Ascending aorta (tissue), 2 donors: ENCODE measurements at regions not wholly inside any gene's neighbourhood (a gene's known extent, or its start where the extent isn't known, plus 50 kb on each side); places are given as distances from the start of the nearest gene placed in this dataset.

Experiments
- DNase-seq, 2 donors: peaks; one replicate each; pipeline ENCODE4 v3.0.0-alpha.2; 2019; ENCODE audit warnings: low spot score in 2 of 2
- H3K27ac ChIP-seq, 2 donors: fragments of 200-600 bp; sonication (generic); one replicate each; pipeline ENCODE4 v1.5.1; 2016 to 2017; ENCODE audit warnings: mild to moderate bottlenecking in 1 of 2
- H3K27me3 ChIP-seq: fragments of 200-600 bp; sonication (generic); one replicate; pipeline ENCODE4 v1.5.1; 2017
- H3K36me3 ChIP-seq, 2 donors: fragments of 200-600 bp; sonication (generic); one replicate each; pipeline ENCODE4 v1.5.1; 2016
- H3K4me1 ChIP-seq, 2 donors: fragments of 200-600 bp; sonication (generic); one replicate each; pipeline ENCODE4 v1.5.1; 2016 to 2017; ENCODE audit warnings: mild to moderate bottlenecking in 1 of 2
- H3K4me3 ChIP-seq, 2 donors: fragments of 200-600 bp; sonication (generic); one replicate each; pipeline ENCODE4 v1.5.1; 2016 to 2017; ENCODE audit warnings: mild to moderate bottlenecking in 1 of 2
- H3K9me3 ChIP-seq, 2 donors: fragments of 200-600 bp; sonication (generic); one replicate each; pipeline ENCODE4 v1.5.1; 2016
- intact Hi-C: fragments of 100-400 bp; cut with DNase I; formaldehyde crosslinking; loops from one replicate; pipeline ENCODE4 v1.15.1; 2023
- TF ChIP-seq, protein P1 (sequence below), 3 experiments: fragments of 200-600 bp in 2 of 3; fragments of 450-650 bp in 1 of 3; sonication (generic) in 2 of 3; IDR thresholded peaks; one replicate each; pipeline ENCODE4 v1.5.1; 2016 to 2019; ENCODE audit warnings: antibody characterized with exemption in 3 of 3, mild to moderate bottlenecking in 1 of 3, moderate library complexity in 1 of 3

DNA sequence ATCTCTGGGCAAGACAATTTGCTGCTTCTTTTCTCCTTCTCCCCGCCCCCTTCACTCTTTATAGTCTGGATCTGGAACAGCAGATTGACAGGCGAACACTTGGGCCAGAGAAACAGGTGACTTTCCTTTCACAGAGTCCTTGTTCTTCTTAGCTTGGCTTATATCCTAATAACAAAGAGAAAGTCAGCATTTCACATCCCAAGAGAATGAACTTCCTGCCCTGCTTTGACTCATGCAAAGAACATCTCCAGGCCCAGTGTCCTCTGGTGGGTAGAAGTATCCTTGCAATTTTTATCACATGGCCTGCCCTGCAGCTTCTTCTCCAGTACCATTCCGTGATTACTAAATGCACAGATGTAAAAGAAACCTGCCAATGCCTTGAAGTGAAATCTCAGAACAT lies 764.4 kb downstream of the ADGRL2 start:
- Histone ChIP-seq H3K9me3 (no peaks in the 10 kb centered on the region), H3K27ac (peak overlapping the region in 1 of 2 donors; percentile 33), H3K4me3 (no peak overlapping the region), H3K27me3 (no peaks in the 10 kb centered on the region), H3K36me3 (no peaks in the 10 kb centered on the region), H3K4me1 (peaks cover 0 to 20% of the 10 kb centered on the region in 2 donors)
- DNase-seq = no peak
- TF ChIP-seq, protein P1, sequence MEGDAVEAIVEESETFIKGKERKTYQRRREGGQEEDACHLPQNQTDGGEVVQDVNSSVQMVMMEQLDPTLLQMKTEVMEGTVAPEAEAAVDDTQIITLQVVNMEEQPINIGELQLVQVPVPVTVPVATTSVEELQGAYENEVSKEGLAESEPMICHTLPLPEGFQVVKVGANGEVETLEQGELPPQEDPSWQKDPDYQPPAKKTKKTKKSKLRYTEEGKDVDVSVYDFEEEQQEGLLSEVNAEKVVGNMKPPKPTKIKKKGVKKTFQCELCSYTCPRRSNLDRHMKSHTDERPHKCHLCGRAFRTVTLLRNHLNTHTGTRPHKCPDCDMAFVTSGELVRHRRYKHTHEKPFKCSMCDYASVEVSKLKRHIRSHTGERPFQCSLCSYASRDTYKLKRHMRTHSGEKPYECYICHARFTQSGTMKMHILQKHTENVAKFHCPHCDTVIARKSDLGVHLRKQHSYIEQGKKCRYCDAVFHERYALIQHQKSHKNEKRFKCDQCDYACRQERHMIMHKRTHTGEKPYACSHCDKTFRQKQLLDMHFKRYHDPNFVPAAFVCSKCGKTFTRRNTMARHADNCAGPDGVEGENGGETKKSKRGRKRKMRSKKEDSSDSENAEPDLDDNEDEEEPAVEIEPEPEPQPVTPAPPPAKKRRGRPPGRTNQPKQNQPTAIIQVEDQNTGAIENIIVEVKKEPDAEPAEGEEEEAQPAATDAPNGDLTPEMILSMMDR (IDR thresholded peaks at IDR 0.05) = no peak
- intact Hi-C loops = loop anchor here (10.0 kb wide), 1 partner anchor 760 kb away; the partner anchor contains the start of gene ADGRL2

DNA sequence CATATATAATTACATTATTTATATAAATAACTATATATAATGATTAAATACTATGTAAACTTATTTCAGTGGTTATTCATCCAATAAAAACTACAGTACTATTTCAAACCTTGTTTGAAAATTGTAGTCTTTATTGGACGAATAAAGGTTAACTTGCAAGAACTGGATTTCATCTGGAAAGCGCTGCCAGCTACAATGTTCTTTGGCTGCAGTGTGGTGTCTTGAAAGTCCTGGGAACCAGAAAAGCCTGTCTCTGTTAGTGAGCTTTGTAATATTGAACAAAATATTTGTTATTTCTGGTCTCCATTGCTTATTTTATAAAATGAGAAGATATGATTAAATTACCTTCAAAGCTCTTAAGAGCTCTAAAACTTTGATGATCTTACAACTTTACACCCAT lies 763.6 kb downstream of the ADGRL2 start:
- Histone ChIP-seq H3K27me3 (no peaks in the 10 kb centered on the region), H3K4me1 (peaks cover 0 to 20% of the 10 kb centered on the region in 2 donors), H3K4me3 (no peak overlapping the region), H3K27ac (no peak overlapping the region), H3K36me3 (no peaks in the 10 kb centered on the region), H3K9me3 (no peaks in the 10 kb centered on the region)
- no peak for DNase-seq
- TF ChIP-seq, protein P1 (IDR thresholded peaks at IDR 0.05) = no peak
- intact Hi-C loops = loop anchor here (10.0 kb wide), 1 partner anchor 760 kb away; the partner anchor contains the start of gene ADGRL2

DNA sequence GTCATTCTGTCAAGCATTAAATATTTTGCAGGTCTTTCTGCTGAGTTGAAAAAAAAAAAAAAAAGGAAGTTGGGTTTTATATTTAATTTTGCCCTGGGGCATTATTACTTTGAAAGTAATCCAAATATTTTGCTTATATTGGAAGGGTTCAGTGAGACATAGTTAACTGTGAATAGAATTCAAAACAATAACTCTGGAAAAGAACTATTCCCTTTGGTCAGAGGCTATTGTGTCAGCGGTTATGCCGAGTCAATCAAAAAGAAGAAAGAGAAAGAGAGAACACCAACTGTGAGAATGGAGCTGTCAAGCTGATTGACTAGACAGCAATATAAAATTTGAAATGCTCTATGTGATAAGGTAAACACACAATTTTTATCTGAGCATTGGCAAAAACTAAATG lies 761.7 kb downstream of the ADGRL2 start:
- H3K27me3 ChIP-seq = no peaks in the 10 kb centered on the region
- H3K27ac ChIP-seq = no peak overlapping the region
- no peaks in the 10 kb centered on the region for H3K9me3 ChIP-seq
- TF ChIP-seq, protein P1 (IDR thresholded peaks at IDR 0.05) = no peak
- H3K4me1 ChIP-seq = peaks cover 0 to 20% of the 10 kb centered on the region in 2 donors
- no peak overlapping the region for H3K4me3 ChIP-seq
- no peaks in the 10 kb centered on the region for H3K36me3 ChIP-seq
- intact Hi-C loops = loop anchor here (10.0 kb wide), 1 partner anchor 758 kb away; the partner anchor contains the start of gene ADGRL2
- no peak for DNase-seq

DNA sequence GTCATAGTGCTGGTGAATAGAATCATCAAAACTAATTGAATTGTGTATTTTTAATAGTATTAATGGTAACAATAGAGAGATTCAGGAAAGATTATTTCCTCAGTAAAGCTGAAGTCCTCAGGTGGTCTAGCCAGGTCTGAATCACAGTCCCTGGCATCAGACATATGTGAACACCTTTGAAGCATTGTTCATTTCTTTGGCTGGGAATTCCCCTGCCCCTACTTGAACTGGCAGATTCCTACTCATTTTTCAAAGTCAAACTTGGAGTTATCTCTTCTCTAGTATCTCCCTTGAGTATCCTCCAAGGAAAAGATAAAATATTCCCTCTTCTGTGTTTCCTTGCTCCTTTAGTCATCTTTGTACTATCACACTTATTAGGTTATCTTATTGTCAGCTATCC lies 759.8 kb downstream of the ADGRL2 start:
- Histone ChIP-seq H3K4me1 (peaks cover 0 to 20% of the 10 kb centered on the region in 2 donors), H3K36me3 (no peaks in the 10 kb centered on the region), H3K27ac (no peak overlapping the region), H3K4me3 (no peak overlapping the region), H3K27me3 (no peaks in the 10 kb centered on the region), H3K9me3 (no peaks in the 10 kb centered on the region)
- TF ChIP-seq, protein P1 (IDR thresholded peaks at IDR 0.05) = no peak
- intact Hi-C loops = loop anchor here (10.0 kb wide), 1 partner anchor 756 kb away; the partner anchor contains the start of gene ADGRL2
- no peak for DNase-seq

DNA sequence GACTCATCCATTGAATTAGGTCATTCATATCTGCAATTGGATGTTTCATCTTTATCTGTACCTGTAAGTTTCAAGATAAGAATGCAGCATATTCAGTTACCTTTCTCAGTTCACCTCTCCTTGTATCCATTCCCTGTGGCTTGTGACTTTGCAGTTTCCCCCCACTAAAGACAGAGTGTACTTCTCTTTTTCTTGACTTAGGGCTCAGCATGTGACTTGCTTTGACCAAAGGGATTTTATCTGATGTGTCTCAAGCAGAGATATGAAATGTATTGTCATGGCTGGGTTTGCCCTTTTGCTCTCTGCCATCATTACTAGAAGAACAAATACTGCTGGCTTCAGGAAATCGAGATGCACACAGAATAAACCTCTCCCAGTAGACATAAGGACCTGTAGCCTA lies 754.8 kb downstream of the ADGRL2 start:
- TF ChIP-seq, protein P1 (IDR thresholded peaks at IDR 0.05) = no peak
- Histone ChIP-seq H3K4me1 (no peaks in the 10 kb centered on the region), H3K9me3 (no peaks in the 10 kb centered on the region), H3K27ac (no peak overlapping the region), H3K27me3 (no peaks in the 10 kb centered on the region), H3K4me3 (no peak overlapping the region), H3K36me3 (no peaks in the 10 kb centered on the region)
- DNase-seq = no peak
- intact Hi-C loops = no loop called here

DNA sequence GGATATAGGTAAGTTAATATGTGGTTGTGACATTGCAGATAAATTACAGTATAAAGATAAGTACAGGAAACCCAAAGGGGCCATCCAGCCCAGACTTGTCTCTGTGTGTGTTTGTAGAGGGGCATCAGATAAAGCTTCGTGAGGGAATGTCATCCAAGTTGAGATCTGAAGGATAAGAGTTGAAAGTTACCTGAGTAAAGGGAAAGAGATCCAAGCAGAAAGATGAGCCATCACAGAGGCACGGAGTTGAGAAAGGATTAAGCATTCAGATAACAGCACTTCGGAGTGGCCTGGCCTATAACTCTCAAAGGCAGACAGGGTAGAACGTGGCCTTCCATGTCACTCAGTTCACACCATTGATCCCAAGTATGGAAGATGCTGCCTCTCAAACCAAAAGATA lies 749.1 kb downstream of the ADGRL2 start:
- TF ChIP-seq, protein P1 (IDR thresholded peaks at IDR 0.05) = no peak
- H3K4me3 ChIP-seq = no peak overlapping the region
- no peak overlapping the region for H3K27ac ChIP-seq
- no peaks in the 10 kb centered on the region for H3K27me3 ChIP-seq
- no peak for DNase-seq
- no peaks in the 10 kb centered on the region for H3K36me3 ChIP-seq
- intact Hi-C loops = no loop called here
- H3K9me3 ChIP-seq = peaks cover 0 to under 1% of the 10 kb centered on the region in 2 donors
- H3K4me1 ChIP-seq = no peaks in the 10 kb centered on the region
